ENCODE measurements at regions not wholly inside any gene's neighbourhood (a gene's known extent, or its start where the extent isn't known, plus 50 kb on each side); places are given as distances from the start of the nearest gene placed in this dataset.

GRCh38 chr11:45089676-45090499 lies 56.6 kb upstream of the PRDM11 start:
- TF ChIP-seq, protein P1, sequence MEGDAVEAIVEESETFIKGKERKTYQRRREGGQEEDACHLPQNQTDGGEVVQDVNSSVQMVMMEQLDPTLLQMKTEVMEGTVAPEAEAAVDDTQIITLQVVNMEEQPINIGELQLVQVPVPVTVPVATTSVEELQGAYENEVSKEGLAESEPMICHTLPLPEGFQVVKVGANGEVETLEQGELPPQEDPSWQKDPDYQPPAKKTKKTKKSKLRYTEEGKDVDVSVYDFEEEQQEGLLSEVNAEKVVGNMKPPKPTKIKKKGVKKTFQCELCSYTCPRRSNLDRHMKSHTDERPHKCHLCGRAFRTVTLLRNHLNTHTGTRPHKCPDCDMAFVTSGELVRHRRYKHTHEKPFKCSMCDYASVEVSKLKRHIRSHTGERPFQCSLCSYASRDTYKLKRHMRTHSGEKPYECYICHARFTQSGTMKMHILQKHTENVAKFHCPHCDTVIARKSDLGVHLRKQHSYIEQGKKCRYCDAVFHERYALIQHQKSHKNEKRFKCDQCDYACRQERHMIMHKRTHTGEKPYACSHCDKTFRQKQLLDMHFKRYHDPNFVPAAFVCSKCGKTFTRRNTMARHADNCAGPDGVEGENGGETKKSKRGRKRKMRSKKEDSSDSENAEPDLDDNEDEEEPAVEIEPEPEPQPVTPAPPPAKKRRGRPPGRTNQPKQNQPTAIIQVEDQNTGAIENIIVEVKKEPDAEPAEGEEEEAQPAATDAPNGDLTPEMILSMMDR (IDR thresholded peaks at IDR 0.05; ENCODE audit: low read depth, low read length, poor library complexity, severe bottlenecking): no peak
- TF ChIP-seq EZH2phosphoT487 (IDR thresholded peaks at IDR 0.05; ENCODE audit: borderline replicate concordance, low read length): no peak
- Histone ChIP-seq H3K9me3 (ENCODE audit: control insufficient read depth, insufficient read depth, low read length) (no peaks in the 10 kb centered on the region), H3K79me2 (ENCODE audit: control insufficient read depth, low read length) (no peaks in the 10 kb centered on the region), H3K36me3 (ENCODE audit: control insufficient read depth, low read length) (no peaks in the 10 kb centered on the region), H4K20me1 (ENCODE audit: control insufficient read depth, insufficient read depth, low read depth, low read length) (no peaks in the 10 kb centered on the region), H3K4me3 (ENCODE audit: low read length) (no peak overlapping the region), H3K4me2 (ENCODE audit: low read length) (no peak overlapping the region), H3K27me3 (ENCODE audit: control insufficient read depth, low read length) (0 out of 2 replicates have a peak, but pooled peaks cover 6% of the 10 kb centered on the region), H3K27ac (ENCODE audit: low read depth, low read length) (no peak overlapping the region), H3K4me1 (ENCODE audit: control insufficient read depth, low read length) (peaks cover 81% of the 10 kb centered on the region), H3K9me2 (replicated peaks; ENCODE audit: control insufficient read depth, low read length) (no peaks in the 10 kb centered on the region), H3F3A (ENCODE audit: control insufficient read depth, insufficient read depth) (peaks cover 14% of the 10 kb centered on the region; the same call in 1 of the 2 replicates)

GRCh38 chr11:45090607-45091006 lies 55.8 kb upstream of the PRDM11 start:
- H3K4me3 ChIP-seq (ENCODE audit: low read length): no peak overlapping the region
- no peaks in the 10 kb centered on the region for H3K9me3 ChIP-seq (ENCODE audit: control insufficient read depth, insufficient read depth, low read length)
- 0 out of 2 replicates have a peak, but pooled peaks cover 6% of the 10 kb centered on the region for H3K27me3 ChIP-seq (ENCODE audit: control insufficient read depth, low read length)
- no peak overlapping the region for H3K27ac ChIP-seq (ENCODE audit: low read depth, low read length)
- H3K79me2 ChIP-seq (ENCODE audit: control insufficient read depth, low read length): no peaks in the 10 kb centered on the region
- peaks cover 14% of the 10 kb centered on the region; the same call in 1 of the 2 replicates for H3F3A ChIP-seq (ENCODE audit: control insufficient read depth, insufficient read depth)
- TF ChIP-seq, protein P1 (IDR thresholded peaks at IDR 0.05; ENCODE audit: low read depth, low read length, poor library complexity, severe bottlenecking): no peak
- TF ChIP-seq EZH2phosphoT487 (IDR thresholded peaks at IDR 0.05; ENCODE audit: borderline replicate concordance, low read length): no peak
- H3K36me3 ChIP-seq (ENCODE audit: control insufficient read depth, low read length): no peaks in the 10 kb centered on the region
- H3K4me1 ChIP-seq (ENCODE audit: control insufficient read depth, low read length): peaks cover 74% of the 10 kb centered on the region
- H4K20me1 ChIP-seq (ENCODE audit: control insufficient read depth, insufficient read depth, low read depth, low read length): no peaks in the 10 kb centered on the region
- no peaks in the 10 kb centered on the region for H3K9me2 ChIP-seq (replicated peaks; ENCODE audit: control insufficient read depth, low read length)
- H3K4me2 ChIP-seq (ENCODE audit: low read length): no peak overlapping the region

DNA sequence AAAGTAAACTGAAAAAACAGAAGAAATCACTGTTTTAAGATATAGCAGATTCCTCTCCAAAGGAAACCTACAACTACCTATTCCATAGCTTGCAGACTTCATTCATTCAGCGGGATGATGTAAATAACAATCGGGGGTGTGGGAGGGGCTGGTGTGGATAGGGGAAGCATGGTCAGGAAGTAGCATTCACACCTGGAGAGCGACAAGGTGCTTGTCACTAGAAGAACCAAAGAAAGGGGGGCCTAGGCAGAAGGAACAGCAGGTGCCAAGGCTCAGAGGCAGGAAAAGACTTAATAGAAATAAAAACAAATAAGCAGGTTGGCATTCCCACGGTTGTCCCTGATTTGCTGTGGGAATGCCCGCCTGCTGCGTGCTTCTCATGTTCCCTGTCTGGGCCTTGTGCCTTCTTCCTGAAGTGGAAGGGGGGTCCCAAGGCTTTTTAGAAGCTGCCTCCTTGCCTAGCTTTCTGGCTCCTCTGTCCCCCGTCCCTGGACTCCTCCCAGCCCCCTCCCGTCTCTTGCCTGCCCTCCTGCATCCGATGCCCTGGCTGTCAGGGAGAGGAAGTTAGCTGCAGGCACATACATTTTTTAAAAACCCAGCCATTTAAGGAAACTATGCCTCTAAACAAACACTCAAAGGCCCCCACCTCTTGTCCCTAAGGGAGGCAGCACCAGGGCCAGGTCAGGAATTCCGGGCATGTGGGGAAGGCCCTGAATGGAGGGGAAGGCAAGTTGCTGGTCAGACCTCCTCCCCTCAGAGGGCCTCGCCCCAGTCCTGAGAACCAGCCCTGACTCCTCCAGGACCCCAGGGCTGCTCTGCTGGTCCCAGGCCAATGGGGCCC lies 54.7 kb upstream of the PRDM11 start:
- no peaks in the 10 kb centered on the region for H3K9me2 ChIP-seq (replicated peaks; ENCODE audit: control insufficient read depth, low read length)
- no peak overlapping the region for H3K4me2 ChIP-seq (ENCODE audit: low read length)
- H3K27ac ChIP-seq (ENCODE audit: low read depth, low read length): no peak overlapping the region
- no peaks in the 10 kb centered on the region for H4K20me1 ChIP-seq (ENCODE audit: control insufficient read depth, insufficient read depth, low read depth, low read length)
- no peaks in the 10 kb centered on the region for H3K36me3 ChIP-seq (ENCODE audit: control insufficient read depth, low read length)
- TF ChIP-seq, protein P1 (IDR thresholded peaks at IDR 0.05; ENCODE audit: low read depth, low read length, poor library complexity, severe bottlenecking): no peak
- TF ChIP-seq EZH2phosphoT487 (IDR thresholded peaks at IDR 0.05; ENCODE audit: borderline replicate concordance, low read length): no peak
- H3K4me1 ChIP-seq (ENCODE audit: control insufficient read depth, low read length): peaks cover 62% of the 10 kb centered on the region
- no peaks in the 10 kb centered on the region for H3K79me2 ChIP-seq (ENCODE audit: control insufficient read depth, low read length)
- H3K27me3 ChIP-seq (ENCODE audit: control insufficient read depth, low read length): peaks cover 14% of the 10 kb centered on the region
- peaks cover 13% of the 10 kb centered on the region; the same call in 1 of the 2 replicates for H3F3A ChIP-seq (ENCODE audit: control insufficient read depth, insufficient read depth)
- no peaks in the 10 kb centered on the region for H3K9me3 ChIP-seq (ENCODE audit: control insufficient read depth, insufficient read depth, low read length)
- H3K4me3 ChIP-seq (ENCODE audit: low read length): no peak overlapping the region

All from DOHH2 (cell line).